Urothelium cell line (cell line): ENCODE measurements at regions not wholly inside any gene's neighbourhood (a gene's known extent, or its start where the extent isn't known, plus 50 kb on each side); places are given as distances from the start of the nearest gene placed in this dataset.

Source experiments
- DNase-seq: peaks from one replicate; pipeline ENCODE4 v3.0.0; 2011; ENCODE audit warnings: low spot score, mixed read lengths
- FAIRE-seq: peaks from 2 replicates; lab custom pipeline; 2011; peaks lifted over from hg19 to GRCh38; lab: Jason Lieb, UNC

GRCh38 chr7:89887489-89887888, 266.8 kb upstream of the STEAP1 start:
- FAIRE-seq = no peak
- no peak for DNase-seq

GRCh38 chr7:89908736-89909135, 245.5 kb upstream of the STEAP1 start:
- FAIRE-seq = no peak
- no peak for DNase-seq

GRCh38 chr7:89914711-89915110, 239.6 kb upstream of the STEAP1 start:
- no peak for FAIRE-seq
- no peak for DNase-seq

- DNase-seq (no peak), FAIRE-seq (no peak)
These were observed 228.1 kb upstream of the STEAP1 start for GRCh38 chr7:89926194-89926593.

GRCh38 chr7:89926701-89927100, 227.6 kb upstream of the STEAP1 start:
- FAIRE-seq (peak; percentile 48), DNase-seq (no peak)

- no peak for FAIRE-seq
- no peak for DNase-seq
These were observed 226.5 kb upstream of the STEAP1 start for GRCh38 chr7:89927762-89928161.

- FAIRE-seq (no peak), DNase-seq (no peak)
These were observed 225.8 kb upstream of the STEAP1 start for GRCh38 chr7:89928451-89928850.

GRCh38 chr7:89934101-89934500, 220.2 kb upstream of the STEAP1 start:
- DNase-seq (no peak), FAIRE-seq (no peak)

GRCh38 chr7:89943525-89944050, 210.7 kb upstream of the STEAP1 start:
- DNase-seq (no peak), FAIRE-seq (no peak)

- FAIRE-seq = no peak
- DNase-seq = no peak
These were observed 195.7 kb upstream of the STEAP1 start for GRCh38 chr7:89958525-89959068.

- no peak for DNase-seq
These were observed 188.1 kb upstream of the STEAP1 start for GRCh38 chr7:89966067-89966664.

GRCh38 chr7:89975577-89975976, 178.7 kb upstream of the STEAP1 start:
- no peak for FAIRE-seq
- no peak for DNase-seq

More at GRCh38 chr7:89966067-89966664, 188.1 kb upstream of the STEAP1 start:
- FAIRE-seq = peak; percentile 74

GRCh38 chr7:89987665-89988064, 166.6 kb upstream of the STEAP1 start:
- DNase-seq = no peak
- FAIRE-seq = no peak

GRCh38 chr7:89988074-89988473, 166.2 kb upstream of the STEAP1 start:
- no peak for FAIRE-seq
- DNase-seq = no peak

- DNase-seq (no peak), FAIRE-seq (no peak)
These were observed 164.8 kb upstream of the STEAP1 start for GRCh38 chr7:89989454-89989853.

GRCh38 chr7:89994483-89994882, 159.8 kb upstream of the STEAP1 start:
- no peak for FAIRE-seq
- DNase-seq = no peak

- FAIRE-seq (no peak), DNase-seq (no peak)
These were observed 155.7 kb upstream of the STEAP1 start for GRCh38 chr7:89998554-89998953.

GRCh38 chr7:90005836-90006235, 148.4 kb upstream of the STEAP1 start:
- DNase-seq = no peak
- no peak for FAIRE-seq

GRCh38 chr7:90007001-90007654, 147.1 kb upstream of the STEAP1 start:
- no peak for FAIRE-seq

GRCh38 chr7:90007831-90008230, 146.4 kb upstream of the STEAP1 start:
- no peak for DNase-seq
- no peak for FAIRE-seq

More at GRCh38 chr7:90007001-90007654, 147.1 kb upstream of the STEAP1 start:
- no peak for DNase-seq

- FAIRE-seq (no peak), DNase-seq (no peak)
These were observed 132.1 kb upstream of the STEAP1 start for GRCh38 chr7:90022213-90022612.

GRCh38 chr7:90025771-90026170, 128.5 kb upstream of the STEAP1 start:
- FAIRE-seq = no peak

More at GRCh38 chr7:90025771-90026170, 128.5 kb upstream of the STEAP1 start:
- no peak for DNase-seq
